ENCODE measurements at regions not wholly inside any gene's neighbourhood (a gene's known extent, or its start where the extent isn't known, plus 50 kb on each side); places are given as distances from the start of the nearest gene placed in this dataset.
"Not testable (repeated sequence)": the region's sequence is repeated elsewhere in the genome, so short reads cannot be mapped to it uniquely, and the experiment has no call there.

- ChIA-PET CTCF (interaction anchor here (0.6 to 18.9 kb wide), 80 partner anchors 9 to 427 kb away, joined by 3 to 371 read pairs (median 4); no protein-coding TSS in a partner anchor), POLR2A (no interaction called here)
- peak; percentile 99 for TF ChIP-seq CTCF (IDR thresholded peaks at IDR 0.05)
- TF ChIP-seq, protein P1, sequence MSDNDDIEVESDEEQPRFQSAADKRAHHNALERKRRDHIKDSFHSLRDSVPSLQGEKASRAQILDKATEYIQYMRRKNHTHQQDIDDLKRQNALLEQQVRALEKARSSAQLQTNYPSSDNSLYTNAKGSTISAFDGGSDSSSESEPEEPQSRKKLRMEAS (IDR thresholded peaks at IDR 0.05) = peak; percentile 60
- peak; percentile 99 for TF ChIP-seq SMC3 (IDR thresholded peaks at IDR 0.05)
- TF ChIP-seq ZNF302 (CRISPR knock-in tag; IDR thresholded peaks at IDR 0.05) = no peak
- TF ChIP-seq RAD21 (conservative IDR thresholded peaks at IDR 0.05 in 1 of 2, IDR thresholded peaks at IDR 0.05 in 1 of 2) = peak; percentile 98 to 100
- TF ChIP-seq ELK1 (IDR thresholded peaks at IDR 0.05; ENCODE audit: low read depth, low read length) = no peak
- H3K4me1 ChIP-seq = 0 out of 3 replicates have a peak, but pooled peaks cover 4% of the 10 kb centered on the region
- ATAC-seq = peak; percentile 100
- FAIRE-seq = peak; percentile 98
- H3K9me3 ChIP-seq = peaks cover 22% of the 10 kb centered on the region
- peak; percentile 86 to 95 for DNase-seq (ENCODE audit: low read depth in 1 of 2, low spot score in 1 of 2)
- peak overlapping the region; percentile 19; the same call in 1 of the 3 replicates for H3K4me3 ChIP-seq
- 0 out of 6 replicates have a peak overlapping the region, but pooled peaks of 1 of the 2 experiments have one; percentile 56 for H3K27ac ChIP-seq
- WGBS (ENCODE audit: missing lambda C conversion rate) = 2% methylated on average over 12 of the region's 12 CpGs
- H3K4me2 ChIP-seq = peak overlapping the region; percentile 67
Measured at GRCh38 chr9:764105-764524, 77.4 kb upstream of the DMRT1 start.

DNA sequence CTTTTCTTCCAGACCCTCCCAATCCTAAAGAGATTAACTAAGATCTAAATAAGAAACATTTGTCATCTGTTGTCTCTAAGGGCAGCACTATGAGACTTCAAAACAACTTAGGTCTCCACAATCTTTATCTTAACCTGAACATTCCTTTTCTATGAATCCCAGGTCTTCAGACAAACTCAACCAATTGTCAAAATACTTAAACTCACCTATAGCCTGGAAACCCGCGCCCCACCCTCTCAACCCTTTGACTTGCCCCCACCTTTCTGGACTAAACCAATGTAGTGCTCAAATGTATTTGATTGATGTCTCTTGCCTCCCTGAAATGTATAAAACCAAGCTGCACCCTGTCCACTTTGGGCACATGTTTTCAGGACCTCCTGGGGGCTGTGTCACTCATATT is 76.5 kb upstream of the DMRT1 start:
- 54% methylated on average over 2 of the region's 2 CpGs for WGBS (ENCODE audit: missing lambda C conversion rate)
- no peak overlapping the region for H3K4me3 ChIP-seq
- DNase-seq (ENCODE audit: low read depth in 1 of 2, low spot score in 1 of 2) (no peak), ATAC-seq (no peak), FAIRE-seq (no peak)
- 0 out of 3 replicates have a peak, but pooled peaks cover 4% of the 10 kb centered on the region for H3K4me1 ChIP-seq
- no peak overlapping the region for H3K27ac ChIP-seq
- POLR2A ChIA-PET = no interaction called here
- TF ChIP-seq FOSL2 (IDR thresholded peaks at IDR 0.05) (no peak), FOSL2 (CRISPR knock-in tag; IDR thresholded peaks at IDR 0.05) (no peak), SREBF2 (IDR thresholded peaks at IDR 0.05) (no peak), NPAS2 (CRISPR knock-in tag; IDR thresholded peaks at IDR 0.05; ENCODE audit: borderline replicate concordance) (no peak), BHLHE40 (IDR thresholded peaks at IDR 0.05; ENCODE audit: low read depth, low read length) (no peak), MYC (IDR thresholded peaks at IDR 0.05; ENCODE audit: borderline replicate concordance, low read length) (no peak), PHF8 (IDR thresholded peaks at IDR 0.05; ENCODE audit: borderline replicate concordance, low read depth) (no peak), EHF (CRISPR knock-in tag; IDR thresholded peaks at IDR 0.05) (no peak), FOSB (CRISPR knock-in tag; IDR thresholded peaks at IDR 0.05) (no peak), SMC3 (IDR thresholded peaks at IDR 0.05) (no peak), KDM5A (IDR thresholded peaks at IDR 0.05) (no peak), JUNB (IDR thresholded peaks at IDR 0.05) (no peak), CHD2 (IDR thresholded peaks at IDR 0.05; ENCODE audit: low read length, partially characterized antibody) (no peak), HOXB13 (CRISPR knock-in tag; IDR thresholded peaks at IDR 0.05; ENCODE audit: low read depth) (no peak), RFX5 (IDR thresholded peaks at IDR 0.05) (no peak), KDM1A (IDR thresholded peaks at IDR 0.05; ENCODE audit: low read depth) (no peak), EHMT2 (IDR thresholded peaks at IDR 0.05; ENCODE audit: low read depth) (no peak), RCOR1 (IDR thresholded peaks at IDR 0.05; ENCODE audit: low read depth, low read length) (no peak), CHD4 (IDR thresholded peaks at IDR 0.05; ENCODE audit: borderline replicate concordance) (no peak)
- TF ChIP-seq, protein P2, sequence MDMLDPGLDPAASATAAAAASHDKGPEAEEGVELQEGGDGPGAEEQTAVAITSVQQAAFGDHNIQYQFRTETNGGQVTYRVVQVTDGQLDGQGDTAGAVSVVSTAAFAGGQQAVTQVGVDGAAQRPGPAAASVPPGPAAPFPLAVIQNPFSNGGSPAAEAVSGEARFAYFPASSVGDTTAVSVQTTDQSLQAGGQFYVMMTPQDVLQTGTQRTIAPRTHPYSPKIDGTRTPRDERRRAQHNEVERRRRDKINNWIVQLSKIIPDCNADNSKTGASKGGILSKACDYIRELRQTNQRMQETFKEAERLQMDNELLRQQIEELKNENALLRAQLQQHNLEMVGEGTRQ (IDR thresholded peaks at IDR 0.05) = no peak
- TF ChIP-seq, protein P3, sequence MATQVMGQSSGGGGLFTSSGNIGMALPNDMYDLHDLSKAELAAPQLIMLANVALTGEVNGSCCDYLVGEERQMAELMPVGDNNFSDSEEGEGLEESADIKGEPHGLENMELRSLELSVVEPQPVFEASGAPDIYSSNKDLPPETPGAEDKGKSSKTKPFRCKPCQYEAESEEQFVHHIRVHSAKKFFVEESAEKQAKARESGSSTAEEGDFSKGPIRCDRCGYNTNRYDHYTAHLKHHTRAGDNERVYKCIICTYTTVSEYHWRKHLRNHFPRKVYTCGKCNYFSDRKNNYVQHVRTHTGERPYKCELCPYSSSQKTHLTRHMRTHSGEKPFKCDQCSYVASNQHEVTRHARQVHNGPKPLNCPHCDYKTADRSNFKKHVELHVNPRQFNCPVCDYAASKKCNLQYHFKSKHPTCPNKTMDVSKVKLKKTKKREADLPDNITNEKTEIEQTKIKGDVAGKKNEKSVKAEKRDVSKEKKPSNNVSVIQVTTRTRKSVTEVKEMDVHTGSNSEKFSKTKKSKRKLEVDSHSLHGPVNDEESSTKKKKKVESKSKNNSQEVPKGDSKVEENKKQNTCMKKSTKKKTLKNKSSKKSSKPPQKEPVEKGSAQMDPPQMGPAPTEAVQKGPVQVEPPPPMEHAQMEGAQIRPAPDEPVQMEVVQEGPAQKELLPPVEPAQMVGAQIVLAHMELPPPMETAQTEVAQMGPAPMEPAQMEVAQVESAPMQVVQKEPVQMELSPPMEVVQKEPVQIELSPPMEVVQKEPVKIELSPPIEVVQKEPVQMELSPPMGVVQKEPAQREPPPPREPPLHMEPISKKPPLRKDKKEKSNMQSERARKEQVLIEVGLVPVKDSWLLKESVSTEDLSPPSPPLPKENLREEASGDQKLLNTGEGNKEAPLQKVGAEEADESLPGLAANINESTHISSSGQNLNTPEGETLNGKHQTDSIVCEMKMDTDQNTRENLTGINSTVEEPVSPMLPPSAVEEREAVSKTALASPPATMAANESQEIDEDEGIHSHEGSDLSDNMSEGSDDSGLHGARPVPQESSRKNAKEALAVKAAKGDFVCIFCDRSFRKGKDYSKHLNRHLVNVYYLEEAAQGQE (IDR thresholded peaks at IDR 0.05) = no peak
- CTCF ChIA-PET = interaction anchor here (0.6 to 18.9 kb wide), 51 partner anchors 9 to 469 kb away, joined by 3 to 371 read pairs (median 5); no protein-coding TSS in a partner anchor
- no peak overlapping the region for H3K4me2 ChIP-seq
- H3K9me3 ChIP-seq = peaks cover 28% of the 10 kb centered on the region

- POLR2A ChIA-PET; ATAC-seq; H3K4me2 ChIP-seq; DNase-seq (ENCODE audit: low read depth in 1 of 2, low spot score in 1 of 2); H3K4me1 ChIP-seq; H3K27ac ChIP-seq; H3K4me3 ChIP-seq; FAIRE-seq: not testable (repeated sequence)
- WGBS (ENCODE audit: missing lambda C conversion rate) = 36% methylated on average over 9 of the region's 9 CpGs
- peaks cover 32% of the 10 kb centered on the region for H3K9me3 ChIP-seq
- CTCF ChIA-PET = interaction anchor here (0.6 to 18.9 kb wide), 3 partner anchors 12 to 148 kb away, joined by 4 to 371 read pairs (median 25); no protein-coding TSS in a partner anchor
Measured at GRCh38 chr9:767061-767561, 74.4 kb upstream of the DMRT1 start.

All from A549 (cell line).